Thyroid gland (tissue), 4 donors: ENCODE measurements at regions not wholly inside any gene's neighbourhood (a gene's known extent, or its start where the extent isn't known, plus 50 kb on each side); places are given as distances from the start of the nearest gene placed in this dataset.

Experiments used
- POLR2A ChIP-seq, 2 donors: fragments of 450-650 bp; IDR thresholded peaks; one replicate each; pipeline ENCODE4 v1.6.1; 2017; ENCODE audit warnings: antibody characterized with exemption in 2 of 2, mild to moderate bottlenecking in 2 of 2, moderate library complexity in 1 of 2
- TF ChIP-seq, protein P1 (sequence below), 6 experiments: fragments of 200-600 bp in 3 of 6; fragments of 450-650 bp in 3 of 6; sonication (generic) in 3 of 6; IDR thresholded peaks; one replicate each; pipeline ENCODE4 v1.5.1; 2016 to 2019; ENCODE audit warnings: antibody characterized with exemption in 6 of 6, mild to moderate bottlenecking in 2 of 6, inconsistent platforms in 1 of 6, moderate library complexity in 1 of 6

- TF ChIP-seq POLR2A (IDR thresholded peaks at IDR 0.05) = no peak
- TF ChIP-seq, protein P1, sequence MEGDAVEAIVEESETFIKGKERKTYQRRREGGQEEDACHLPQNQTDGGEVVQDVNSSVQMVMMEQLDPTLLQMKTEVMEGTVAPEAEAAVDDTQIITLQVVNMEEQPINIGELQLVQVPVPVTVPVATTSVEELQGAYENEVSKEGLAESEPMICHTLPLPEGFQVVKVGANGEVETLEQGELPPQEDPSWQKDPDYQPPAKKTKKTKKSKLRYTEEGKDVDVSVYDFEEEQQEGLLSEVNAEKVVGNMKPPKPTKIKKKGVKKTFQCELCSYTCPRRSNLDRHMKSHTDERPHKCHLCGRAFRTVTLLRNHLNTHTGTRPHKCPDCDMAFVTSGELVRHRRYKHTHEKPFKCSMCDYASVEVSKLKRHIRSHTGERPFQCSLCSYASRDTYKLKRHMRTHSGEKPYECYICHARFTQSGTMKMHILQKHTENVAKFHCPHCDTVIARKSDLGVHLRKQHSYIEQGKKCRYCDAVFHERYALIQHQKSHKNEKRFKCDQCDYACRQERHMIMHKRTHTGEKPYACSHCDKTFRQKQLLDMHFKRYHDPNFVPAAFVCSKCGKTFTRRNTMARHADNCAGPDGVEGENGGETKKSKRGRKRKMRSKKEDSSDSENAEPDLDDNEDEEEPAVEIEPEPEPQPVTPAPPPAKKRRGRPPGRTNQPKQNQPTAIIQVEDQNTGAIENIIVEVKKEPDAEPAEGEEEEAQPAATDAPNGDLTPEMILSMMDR (IDR thresholded peaks at IDR 0.05) = no peak
These were observed 483.8 kb upstream of the CDH10 start for GRCh38 chr5:25128606-25129005.
